IPS-NIHi11 (cell line): ENCODE measurements at regions not wholly inside any gene's neighbourhood (a gene's known extent, or its start where the extent isn't known, plus 50 kb on each side); places are given as distances from the start of the nearest gene placed in this dataset.
"Not testable (repeated sequence)": the region's sequence is repeated elsewhere in the genome, so short reads cannot be mapped to it uniquely, and the experiment has no call there.

Experiments used
- DNase-seq: peaks from one replicate; pipeline ENCODE4 v3.0.0; 2012; ENCODE audit warnings: mixed read lengths, low spot score

DNA sequence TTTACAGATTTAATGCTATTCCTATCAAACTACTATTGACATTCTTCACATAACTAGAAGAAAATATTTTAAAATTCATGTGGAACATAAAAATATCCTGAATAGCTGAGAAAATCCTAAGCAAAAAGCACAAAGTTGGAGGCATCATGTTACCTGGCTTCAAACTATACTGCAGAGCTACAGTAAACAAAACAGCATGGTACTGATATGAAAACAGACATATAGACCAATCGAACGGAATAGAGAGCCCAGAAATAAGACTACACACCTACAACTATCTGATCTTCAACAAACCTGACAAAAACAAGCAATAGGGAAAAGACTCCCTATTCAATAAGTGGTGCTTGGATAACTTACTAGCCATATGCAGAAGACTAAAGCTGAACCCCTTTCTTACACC lies 273.4 kb upstream of the GRIA3 start:
- no peak for DNase-seq

GRCh38 chrX:122913134-122913533 lies 270.9 kb upstream of the GRIA3 start:
- no peak for DNase-seq

- DNase-seq = no peak
Observed at GRCh38 chrX:122913764-122914163, 270.3 kb upstream of the GRIA3 start.

GRCh38 chrX:122914256-122914655 lies 269.8 kb upstream of the GRIA3 start:
- DNase-seq = no peak

DNA sequence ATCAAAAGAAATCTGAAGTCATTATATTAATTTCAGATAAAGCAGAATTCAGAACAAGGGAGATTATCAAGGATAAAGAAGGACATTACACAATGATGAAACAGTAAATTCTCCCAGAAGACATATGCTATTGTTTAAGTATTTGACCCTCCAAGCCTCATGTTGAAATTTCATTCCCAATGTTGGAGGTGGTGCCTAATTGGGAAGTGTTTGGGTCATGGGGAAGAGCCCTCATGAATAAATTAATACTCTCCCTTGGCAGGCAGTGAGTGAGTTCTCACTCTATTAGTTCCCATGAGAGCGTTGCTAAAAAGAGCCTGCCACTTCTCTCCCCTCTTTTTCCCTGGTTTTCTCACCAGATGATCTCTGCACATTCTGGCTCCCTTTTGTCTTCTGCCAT lies 249.9 kb upstream of the GRIA3 start:
- DNase-seq = no peak

- DNase-seq = no peak
Observed at GRCh38 chrX:122940199-122940598, 243.9 kb upstream of the GRIA3 start.

GRCh38 chrX:122941806-122942205 lies 242.3 kb upstream of the GRIA3 start:
- DNase-seq = no peak

DNA sequence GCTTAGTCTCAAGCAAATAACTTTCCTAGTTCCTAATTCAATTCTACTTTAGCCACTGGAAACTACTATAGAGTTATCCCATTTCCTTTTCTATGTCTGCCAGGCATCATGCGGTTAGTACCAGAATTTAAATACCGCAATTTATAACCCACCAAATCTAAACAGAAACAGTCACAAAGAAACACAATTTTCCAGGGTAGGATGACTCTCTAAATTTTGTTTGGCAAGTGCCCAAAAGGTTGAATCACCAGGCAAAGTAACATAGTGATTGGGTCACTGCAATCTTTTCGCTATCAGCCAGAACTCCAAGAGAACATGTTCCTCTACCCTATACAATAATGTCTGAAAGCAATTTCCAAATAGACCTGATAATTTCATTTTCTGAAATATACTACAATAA lies 240.2 kb upstream of the GRIA3 start:
- no peak for DNase-seq

DNA sequence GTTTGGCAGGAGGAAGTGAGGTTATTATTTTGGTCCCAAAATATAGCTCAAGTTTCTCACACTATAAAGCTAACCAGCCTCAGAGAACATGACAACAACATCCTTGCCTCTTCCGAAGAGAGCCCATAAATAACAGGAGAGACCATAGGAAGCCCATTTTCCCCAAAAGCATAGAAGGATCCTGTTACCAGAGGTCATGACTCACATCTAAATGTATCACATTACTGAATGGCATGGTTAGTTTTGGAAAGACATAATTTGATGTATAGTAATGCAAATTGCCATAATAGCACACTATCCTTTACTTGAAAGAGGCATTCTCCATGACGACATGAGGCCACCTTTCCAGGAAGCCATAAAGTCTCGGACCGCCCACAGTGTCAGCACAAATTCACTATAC lies 238.8 kb upstream of the GRIA3 start:
- no peak for DNase-seq

DNA sequence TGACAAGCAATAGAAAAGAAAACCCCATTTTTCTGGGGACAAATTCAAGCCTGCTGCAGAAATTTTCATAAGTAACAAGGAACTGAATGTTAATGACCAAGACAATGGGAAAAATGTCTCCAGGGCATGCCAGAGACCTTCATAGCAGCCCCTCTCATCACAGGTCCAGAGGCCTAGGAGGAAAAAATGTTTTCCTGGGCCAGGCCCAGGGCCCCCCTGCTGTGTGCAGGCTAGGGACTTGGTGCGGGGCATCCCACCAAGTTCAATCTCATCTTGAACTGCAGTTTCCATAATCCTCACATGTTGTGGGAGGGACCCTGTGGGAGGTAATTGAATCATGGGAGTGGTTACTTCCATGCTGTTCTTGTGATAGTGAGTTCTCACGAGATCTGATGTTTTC lies 211.5 kb upstream of the GRIA3 start:
- no peak for DNase-seq

DNA sequence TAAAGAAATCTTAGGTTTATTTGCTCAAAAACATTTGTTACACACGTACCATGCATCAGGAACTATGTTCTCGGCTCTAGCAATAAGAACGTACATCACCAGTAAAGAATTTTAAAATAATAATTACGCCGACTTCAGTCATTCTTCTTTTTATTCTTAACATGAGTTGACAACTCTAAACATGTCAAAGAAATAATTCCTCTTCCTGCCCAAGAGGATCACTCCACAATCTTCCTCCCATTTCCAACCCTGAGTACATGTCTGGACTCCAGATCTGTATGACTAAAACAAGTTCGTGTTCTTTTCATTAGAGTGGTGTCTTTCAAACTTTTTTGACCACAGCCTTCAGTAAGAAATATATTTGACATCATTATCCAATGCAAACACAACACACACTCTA lies 201.6 kb upstream of the GRIA3 start:
- no peak for DNase-seq

- not testable (repeated sequence) for DNase-seq
Observed at GRCh38 chrX:123002844-123003243, 181.2 kb upstream of the GRIA3 start.

GRCh38 chrX:123013141-123013540 lies 170.9 kb upstream of the GRIA3 start:
- no peak for DNase-seq

GRCh38 chrX:123036401-123036800 lies 147.7 kb upstream of the GRIA3 start:
- DNase-seq = no peak

DNA sequence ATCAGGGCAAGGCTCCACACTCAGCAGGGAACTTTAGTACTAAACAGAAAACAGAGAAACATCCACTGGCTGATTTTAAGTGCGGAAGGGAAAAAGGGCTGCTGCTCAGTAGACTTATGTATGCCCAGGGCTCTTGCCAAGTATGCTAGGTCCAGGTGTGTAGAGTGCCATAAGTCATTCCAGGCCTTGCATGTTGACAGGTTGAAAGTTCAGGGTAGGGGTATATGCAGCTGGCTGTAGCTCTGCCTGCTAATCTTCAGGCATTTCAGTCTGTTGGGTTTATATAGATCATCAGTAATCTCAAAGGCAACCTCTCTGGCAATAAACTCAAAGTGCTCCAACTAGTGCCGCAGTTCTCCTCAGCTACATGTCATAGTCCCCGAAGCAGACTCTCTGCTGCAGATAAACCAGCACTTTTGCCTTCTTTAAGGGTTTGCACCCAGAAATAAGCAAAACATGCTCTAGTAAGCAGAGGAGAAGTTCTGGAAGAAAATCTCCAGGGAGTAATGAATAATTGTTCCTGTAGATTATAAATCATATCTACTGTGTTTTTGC lies 134.9 kb upstream of the GRIA3 start:
- DNase-seq = no peak

GRCh38 chrX:123060986-123061385 lies 123.1 kb upstream of the GRIA3 start:
- DNase-seq = no peak

DNA sequence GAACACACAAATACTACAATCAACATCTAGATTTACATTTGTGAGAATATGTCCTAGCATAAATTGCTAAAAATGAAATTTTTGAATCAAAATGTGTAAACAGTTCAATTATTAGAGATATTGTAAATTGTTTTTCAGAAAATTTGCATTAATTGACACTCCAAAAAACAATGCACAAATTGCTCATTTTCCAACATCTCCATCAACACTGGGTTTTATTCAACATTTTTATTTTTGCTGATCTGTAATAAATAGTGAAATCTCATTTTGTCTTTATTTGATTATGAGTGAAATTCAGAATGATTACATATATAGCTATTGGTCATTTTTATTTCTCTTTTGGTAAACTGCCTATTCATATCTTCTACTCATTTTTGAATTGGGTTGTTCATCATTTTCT lies 120.0 kb upstream of the GRIA3 start:
- DNase-seq = no peak

DNA sequence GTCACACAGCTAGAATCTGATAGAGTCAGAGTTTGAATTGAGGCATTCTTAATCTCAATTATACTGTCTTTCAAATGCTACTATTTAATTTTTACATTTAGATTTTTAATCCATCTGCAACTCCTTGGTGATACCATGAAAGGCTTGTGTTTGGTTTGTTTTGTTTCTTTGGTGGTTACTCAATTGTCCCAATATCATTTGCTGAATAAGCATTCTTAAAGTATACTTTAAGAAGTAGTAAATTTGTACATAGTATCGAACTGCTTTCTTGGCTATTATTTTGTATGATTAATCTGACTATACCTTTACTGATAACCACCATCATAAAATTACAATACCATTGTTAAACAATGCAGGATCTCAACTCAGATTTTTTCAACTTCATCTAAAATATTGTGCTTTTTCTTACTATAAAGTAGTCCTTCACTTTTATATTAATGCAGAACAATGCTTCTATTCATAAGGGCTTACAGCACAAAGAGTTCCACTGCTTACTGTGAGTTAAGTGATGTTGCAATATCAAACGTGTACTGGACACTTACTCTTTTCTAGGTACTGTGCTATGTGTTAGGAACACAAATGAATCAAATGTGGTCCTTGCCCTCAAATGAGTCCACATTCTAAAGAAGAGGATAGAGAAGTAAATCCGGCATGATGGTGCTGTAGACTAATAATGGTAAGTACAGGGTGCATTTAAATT lies 111.2 kb upstream of the GRIA3 start:
- no peak for DNase-seq

DNA sequence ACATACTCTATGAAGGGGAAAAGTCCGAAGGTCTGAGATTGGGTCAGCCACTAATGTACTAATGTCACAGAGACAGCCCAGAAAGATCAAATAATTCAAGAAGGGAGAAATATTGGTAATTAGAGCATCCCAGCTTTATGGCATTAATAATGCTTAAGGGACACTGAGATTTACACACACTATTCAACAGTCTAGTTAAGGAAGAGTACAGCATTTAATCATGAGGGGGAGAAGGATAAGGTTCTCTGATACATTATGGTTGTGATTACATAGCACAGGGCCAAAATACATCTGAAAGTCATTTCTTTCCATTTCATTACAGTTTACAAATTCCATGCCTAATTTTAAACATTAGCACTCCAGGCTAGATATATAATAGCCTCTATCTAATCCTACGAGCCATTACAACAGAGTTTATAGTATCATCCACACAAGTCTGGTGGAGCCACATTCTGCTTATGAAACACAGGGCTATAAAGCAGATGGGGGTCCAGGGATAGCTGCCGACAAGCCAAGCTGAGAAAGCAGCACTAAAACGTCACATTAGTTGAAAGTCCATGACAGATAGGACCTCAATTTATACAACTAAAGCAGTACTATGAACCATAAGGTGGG lies 108.0 kb upstream of the GRIA3 start:
- no peak for DNase-seq

DNA sequence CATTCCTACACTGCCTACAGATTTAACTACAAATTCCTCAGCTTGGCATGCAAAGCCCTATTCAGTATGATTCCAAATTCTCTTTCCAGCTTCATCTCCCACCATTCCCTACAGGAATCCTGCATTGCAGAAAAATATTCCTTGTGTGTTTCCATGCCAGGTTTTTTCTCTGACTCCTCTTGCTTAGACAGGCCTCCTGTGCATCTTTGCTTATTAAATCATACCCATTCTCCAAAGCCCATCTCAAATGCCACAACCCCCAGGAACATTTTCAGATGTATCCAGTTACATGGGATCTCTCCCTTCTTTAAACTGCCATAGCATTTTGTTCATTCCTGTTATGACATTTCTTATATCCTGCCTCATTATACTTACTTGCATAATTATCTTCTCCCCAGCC lies 106.4 kb upstream of the GRIA3 start:
- no peak for DNase-seq

- DNase-seq = no peak
Observed at GRCh38 chrX:123080065-123080464, 104.0 kb upstream of the GRIA3 start.

- no peak for DNase-seq
Observed at GRCh38 chrX:123081776-123082175, 102.3 kb upstream of the GRIA3 start.

DNA sequence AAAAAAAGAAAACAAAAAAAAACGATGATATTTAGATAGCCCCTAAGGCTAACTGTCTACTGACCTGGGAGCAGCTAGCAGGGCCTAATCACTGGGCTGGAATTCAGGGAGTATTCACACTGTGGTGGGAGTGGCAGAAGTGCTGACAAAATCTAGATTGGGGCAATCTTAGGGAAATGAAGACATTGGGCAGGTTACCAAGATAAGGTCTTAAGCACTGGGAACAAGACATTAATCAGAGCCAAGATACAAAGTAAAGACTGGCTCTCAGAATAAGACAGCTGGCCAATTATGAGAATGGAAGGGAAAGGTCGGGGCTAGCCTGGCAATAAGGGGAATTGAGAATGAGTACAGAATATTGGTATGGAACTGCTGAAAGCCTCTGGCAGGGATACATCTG lies 100.2 kb upstream of the GRIA3 start:
- DNase-seq = no peak

DNA sequence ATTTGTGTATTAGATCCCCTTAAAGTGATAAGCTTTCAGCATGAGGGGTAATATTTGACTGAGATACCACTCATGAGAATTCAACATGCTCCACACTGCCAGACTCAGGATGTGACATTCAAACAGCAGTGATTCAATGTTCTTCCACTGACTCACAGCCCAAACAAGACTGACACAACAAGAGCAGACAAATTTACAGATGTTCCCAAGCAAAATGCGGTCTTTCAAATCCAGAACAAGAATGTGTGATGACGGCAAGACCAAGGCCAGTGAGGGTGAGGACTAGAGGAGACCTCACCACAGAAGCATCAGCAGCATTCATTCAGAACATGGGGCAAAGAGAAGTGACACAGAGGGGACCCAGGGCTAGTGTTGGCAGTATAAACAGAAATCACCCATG lies 99.3 kb upstream of the GRIA3 start:
- no peak for DNase-seq
